AG04450 (cell line): ENCODE measurements at regions not wholly inside any gene's neighbourhood (a gene's known extent, or its start where the extent isn't known, plus 50 kb on each side); places are given as distances from the start of the nearest gene placed in this dataset.
"Not testable (repeated sequence)": the region's sequence is repeated elsewhere in the genome, so short reads cannot be mapped to it uniquely, and the experiment has no call there.

Source experiments
- CTCF ChIA-PET: fragments of 300-600, 350-600 bp; formaldehyde crosslinking; extraction: SDS; loops from one replicate; lab custom pipeline; 2022; ENCODE audit warnings: antibody characterized with exemption, inconsistent platforms; lab: Charles Lee
- POLR2A ChIA-PET: fragments of 350-600 bp; formaldehyde crosslinking; extraction: SDS; loops from one replicate; lab custom pipeline; 2021; ENCODE audit warnings: antibody characterized with exemption, inconsistent platforms; lab: Yijun Ruan, JAX
- DNase-seq: peaks from one replicate; pipeline ENCODE4 v3.0.0-alpha.2; 2011; ENCODE audit warnings: low read depth, low spot score
- H3K27ac ChIP-seq: one replicate; pipeline ENCODE4 v1.5.1; 2012; ENCODE audit warnings: low read depth, low read length, control low read depth
- H3K27me3 ChIP-seq: one replicate; pipeline ENCODE4 v1.6.0; 2012; ENCODE audit warnings: low read length; ENCODE audit not compliant: control insufficient read depth, insufficient read depth
- H3K4me3 ChIP-seq: 2 replicates; pipeline ENCODE4 v1.5.1; 2011; ENCODE audit warnings: mild to moderate bottlenecking, low read depth, low read length, control low read depth
- H3K9me3 ChIP-seq: 2 replicates; pipeline ENCODE4 v1.5.1; 2012; ENCODE audit warnings: low read length; ENCODE audit not compliant: control insufficient read depth, insufficient read depth
- TF ChIP-seq, protein P1 (sequence below): IDR thresholded peaks from 2 replicates; pipeline ENCODE4 v1.5.1; 2011; ENCODE audit warnings: low read depth, low read length, control low read depth, inconsistent platforms

- Histone ChIP-seq H3K4me3 (no peak overlapping the region), H3K27ac (no peak overlapping the region), H3K9me3 (no peaks in the 10 kb centered on the region), H3K27me3 (no peaks in the 10 kb centered on the region)
- ChIA-PET CTCF (no interaction called here), POLR2A (no interaction called here)
- TF ChIP-seq, protein P1, sequence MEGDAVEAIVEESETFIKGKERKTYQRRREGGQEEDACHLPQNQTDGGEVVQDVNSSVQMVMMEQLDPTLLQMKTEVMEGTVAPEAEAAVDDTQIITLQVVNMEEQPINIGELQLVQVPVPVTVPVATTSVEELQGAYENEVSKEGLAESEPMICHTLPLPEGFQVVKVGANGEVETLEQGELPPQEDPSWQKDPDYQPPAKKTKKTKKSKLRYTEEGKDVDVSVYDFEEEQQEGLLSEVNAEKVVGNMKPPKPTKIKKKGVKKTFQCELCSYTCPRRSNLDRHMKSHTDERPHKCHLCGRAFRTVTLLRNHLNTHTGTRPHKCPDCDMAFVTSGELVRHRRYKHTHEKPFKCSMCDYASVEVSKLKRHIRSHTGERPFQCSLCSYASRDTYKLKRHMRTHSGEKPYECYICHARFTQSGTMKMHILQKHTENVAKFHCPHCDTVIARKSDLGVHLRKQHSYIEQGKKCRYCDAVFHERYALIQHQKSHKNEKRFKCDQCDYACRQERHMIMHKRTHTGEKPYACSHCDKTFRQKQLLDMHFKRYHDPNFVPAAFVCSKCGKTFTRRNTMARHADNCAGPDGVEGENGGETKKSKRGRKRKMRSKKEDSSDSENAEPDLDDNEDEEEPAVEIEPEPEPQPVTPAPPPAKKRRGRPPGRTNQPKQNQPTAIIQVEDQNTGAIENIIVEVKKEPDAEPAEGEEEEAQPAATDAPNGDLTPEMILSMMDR, result no peak
- no peak for DNase-seq
Observed at GRCh38 chr4:134085496-134085895, 116.1 kb downstream of the PABPC4L start.

GRCh38 chr4:134079085-134079484 is 122.5 kb downstream of the PABPC4L start:
- DNase-seq, CTCF ChIA-PET, H3K9me3 ChIP-seq, H3K4me3 ChIP-seq, POLR2A ChIA-PET, H3K27me3 ChIP-seq, H3K27ac ChIP-seq: not testable (repeated sequence)

DNA sequence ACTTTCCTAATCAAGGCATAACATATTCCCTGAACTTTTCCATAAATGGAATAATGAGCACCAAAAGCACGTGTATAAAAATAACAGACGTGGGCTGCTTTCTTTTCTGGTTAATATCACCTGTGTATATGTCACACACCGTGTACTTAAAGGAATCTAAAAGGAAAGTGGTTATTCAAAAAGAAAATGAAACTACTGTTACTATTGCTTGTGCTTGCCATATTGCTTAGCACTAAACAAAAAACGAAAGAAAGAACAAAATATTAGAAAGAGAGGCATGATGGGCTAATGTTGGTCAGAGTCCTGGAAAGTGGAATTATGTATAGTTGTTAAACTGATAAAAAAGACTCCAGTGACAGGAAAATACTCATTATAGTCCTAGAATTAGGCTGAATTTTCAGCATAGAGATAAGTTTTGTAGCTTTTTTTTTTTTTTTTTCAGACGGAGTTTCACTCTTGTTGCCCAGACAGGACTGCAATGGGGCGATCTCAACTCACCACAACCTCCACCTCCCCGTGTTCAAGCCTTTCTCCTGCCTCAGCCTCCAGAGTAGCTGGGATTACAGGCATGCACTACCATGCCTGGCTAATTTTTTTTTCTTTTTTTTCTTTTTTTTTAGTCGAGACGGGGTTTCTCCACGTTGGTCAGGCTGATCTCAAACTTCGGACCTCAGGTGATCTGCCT is 123.2 kb downstream of the PABPC4L start:
- ChIA-PET POLR2A (no interaction called here), CTCF (no interaction called here)
- Histone ChIP-seq H3K27ac (no peak overlapping the region), H3K4me3 (no peak overlapping the region), H3K27me3 (no peaks in the 10 kb centered on the region), H3K9me3 (no peaks in the 10 kb centered on the region)
- DNase-seq, result no peak
- TF ChIP-seq, protein P1, result no peak

DNA sequence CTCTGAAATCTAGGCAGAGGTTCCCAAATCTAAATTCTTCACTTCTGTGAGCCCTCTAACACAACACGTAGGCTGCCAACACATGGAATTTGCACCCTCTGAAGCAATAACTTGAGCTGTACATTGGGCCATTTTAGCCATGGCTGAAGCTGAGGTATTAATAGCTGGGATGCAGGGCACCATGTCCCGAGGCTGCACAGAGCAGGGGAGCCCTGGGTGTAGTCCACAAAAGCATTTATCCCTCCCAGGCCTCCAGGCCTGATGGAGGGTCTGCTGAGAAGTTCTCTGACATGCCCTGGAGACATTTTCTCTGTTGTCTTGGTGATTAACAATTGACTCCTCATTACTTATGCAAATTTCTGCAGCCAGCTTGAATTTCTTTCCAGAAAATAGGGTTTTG is 127.9 kb downstream of the PABPC4L start:
- H3K9me3 ChIP-seq, result no peaks in the 10 kb centered on the region
- H3K27ac ChIP-seq, result no peak overlapping the region
- CTCF ChIA-PET, result no interaction called here
- POLR2A ChIA-PET, result no interaction called here
- TF ChIP-seq, protein P1, result no peak
- no peaks in the 10 kb centered on the region for H3K27me3 ChIP-seq
- DNase-seq, result no peak
- H3K4me3 ChIP-seq, result no peak overlapping the region

GRCh38 chr4:134072137-134072536 is 129.5 kb downstream of the PABPC4L start:
- Histone ChIP-seq H3K9me3 (no peaks in the 10 kb centered on the region), H3K4me3 (no peak overlapping the region), H3K27me3 (no peaks in the 10 kb centered on the region), H3K27ac (no peak overlapping the region)
- TF ChIP-seq, protein P1, result no peak
- no peak for DNase-seq
- CTCF ChIA-PET, result no interaction called here
- POLR2A ChIA-PET, result no interaction called here
